ENCODE measurements at regions not wholly inside any gene's neighbourhood (a gene's known extent, or its start where the extent isn't known, plus 50 kb on each side); places are given as distances from the start of the nearest gene placed in this dataset.

DNA sequence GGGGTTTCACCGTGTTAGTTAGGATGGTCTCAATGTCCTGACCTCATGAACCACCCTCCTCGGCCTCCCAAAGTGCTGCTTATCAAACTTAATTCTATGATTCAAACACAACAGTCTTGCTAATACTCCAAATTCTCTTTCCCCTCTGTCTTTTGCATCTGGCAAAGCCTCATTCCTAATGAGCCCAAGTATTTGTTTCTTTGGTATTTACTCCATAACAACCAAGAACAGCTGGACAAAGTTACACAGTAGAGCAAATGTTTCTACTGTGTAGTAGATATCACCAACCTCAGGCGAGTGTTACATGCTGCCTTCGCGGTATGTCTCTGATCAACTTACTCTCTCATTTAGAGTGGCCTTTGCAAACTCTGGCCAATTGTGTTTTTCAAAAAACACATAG lies 195.8 kb upstream of the KCNN2 start:
- ATAC-seq (ENCODE audit: poor library complexity) (no peak), DNase-seq (no peak)
- intact Hi-C loops (cut with DNase I), result no loop called here

DNA sequence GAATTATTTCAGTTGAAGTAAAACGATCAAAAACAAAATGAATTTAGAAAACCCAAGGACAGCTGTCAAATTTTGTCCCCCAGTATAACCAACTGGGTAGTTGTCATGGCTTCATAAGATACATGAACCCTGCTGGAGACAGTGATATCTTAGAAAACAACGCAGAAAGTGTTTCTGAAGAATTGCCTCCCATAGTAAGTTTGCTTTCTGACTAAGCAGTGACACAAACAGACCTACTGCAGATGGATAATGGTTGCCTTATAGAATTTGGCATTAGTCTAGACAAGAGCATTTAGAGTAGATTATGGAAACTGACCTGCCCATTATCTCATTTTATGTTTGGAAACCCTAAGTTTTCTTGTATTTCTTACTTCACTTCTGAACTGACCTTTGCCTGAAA lies 187.7 kb upstream of the KCNN2 start:
- intact Hi-C loops (cut with DNase I), result no loop called here
- DNase-seq, result no peak

DNA sequence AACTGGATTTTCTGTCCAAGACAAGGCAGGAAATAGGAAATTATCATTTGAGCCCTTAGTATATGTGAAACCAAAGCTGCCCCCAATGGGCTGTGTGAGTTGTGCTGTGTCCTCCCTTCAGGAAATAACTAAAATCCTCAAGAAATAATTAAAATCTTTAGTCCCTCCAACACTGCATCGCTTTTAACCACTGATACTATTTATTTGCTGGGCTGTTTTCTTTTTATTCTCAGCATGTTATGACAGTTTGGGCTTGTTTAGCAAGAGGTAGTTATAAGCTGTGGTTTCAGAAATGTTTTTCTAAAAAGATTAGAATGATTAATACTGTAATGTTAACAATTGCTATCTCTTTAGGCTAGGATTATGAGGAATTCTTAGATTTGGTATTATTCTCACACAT lies 187.0 kb upstream of the KCNN2 start:
- intact Hi-C loops (cut with DNase I), result no loop called here
- DNase-seq (no peak), ATAC-seq (ENCODE audit: poor library complexity) (no peak)

More for the DNA sequence above, 187.7 kb upstream of the KCNN2 start:
- no peak for ATAC-seq (ENCODE audit: poor library complexity)

DNA sequence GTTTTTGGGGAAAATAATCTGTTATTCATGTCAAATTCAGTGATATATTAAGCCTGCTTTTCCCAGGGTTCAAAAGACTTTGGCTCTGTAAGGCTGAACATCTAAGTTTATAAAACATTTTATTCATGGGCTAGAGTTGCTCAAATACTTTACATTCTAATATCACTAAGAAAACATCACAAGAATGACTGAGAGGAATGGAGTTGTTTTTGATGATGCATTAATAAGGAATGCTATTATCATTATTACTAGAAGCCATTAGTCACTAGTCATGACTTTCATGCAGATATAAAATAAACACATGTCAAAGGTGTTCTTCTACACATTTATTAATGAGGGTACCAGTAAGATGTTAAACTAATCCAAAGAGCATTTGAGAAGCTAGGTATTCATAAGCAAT lies 185.5 kb upstream of the KCNN2 start:
- intact Hi-C loops (cut with DNase I), result no loop called here
- DNase-seq, result no peak
- ATAC-seq (ENCODE audit: poor library complexity), result no peak

DNA sequence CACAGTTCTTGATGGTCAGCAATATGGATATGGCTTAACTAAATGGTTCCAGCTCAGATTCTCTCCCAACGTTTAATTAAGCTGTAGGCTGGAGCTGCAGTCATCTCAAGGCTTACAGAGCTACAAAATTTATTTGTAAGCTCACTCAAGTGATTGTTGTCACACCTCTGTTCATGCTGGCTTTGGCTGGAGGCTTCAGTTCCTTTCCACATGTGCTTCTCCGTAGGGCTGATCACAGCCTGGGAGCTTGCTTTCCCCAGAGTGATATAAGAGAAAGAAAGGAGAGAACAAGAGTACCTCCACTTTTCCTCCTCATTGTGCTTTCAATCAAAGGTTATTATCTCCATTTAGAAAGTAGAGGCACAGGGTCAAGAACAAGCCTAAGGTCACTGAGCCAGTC lies 182.7 kb upstream of the KCNN2 start:
- intact Hi-C loops (cut with DNase I), result no loop called here
- ATAC-seq (ENCODE audit: poor library complexity), result peak; percentile 18
- no peak for DNase-seq

DNA sequence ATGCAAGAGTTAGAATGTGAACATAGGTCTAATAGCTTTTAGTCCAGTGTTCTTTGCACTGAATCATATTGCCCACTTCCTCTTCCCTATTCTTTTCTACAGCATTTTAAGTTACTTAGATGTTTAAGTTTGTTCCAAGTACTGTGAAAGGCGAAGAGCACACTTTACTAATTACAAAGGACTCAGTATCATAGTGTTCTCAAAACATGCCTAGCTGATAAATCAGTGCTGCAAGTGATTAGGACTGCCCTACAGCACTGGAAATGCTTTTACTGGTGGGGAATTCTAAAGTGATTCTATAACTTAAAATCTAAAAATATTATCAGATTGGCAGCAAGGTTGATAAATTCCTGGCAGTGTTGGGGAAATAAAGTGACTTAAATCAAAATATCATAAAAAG lies 177.9 kb upstream of the KCNN2 start:
- no peak for DNase-seq
- intact Hi-C loops (cut with DNase I), result no loop called here
- ATAC-seq (ENCODE audit: poor library complexity), result peak; percentile 52

DNA sequence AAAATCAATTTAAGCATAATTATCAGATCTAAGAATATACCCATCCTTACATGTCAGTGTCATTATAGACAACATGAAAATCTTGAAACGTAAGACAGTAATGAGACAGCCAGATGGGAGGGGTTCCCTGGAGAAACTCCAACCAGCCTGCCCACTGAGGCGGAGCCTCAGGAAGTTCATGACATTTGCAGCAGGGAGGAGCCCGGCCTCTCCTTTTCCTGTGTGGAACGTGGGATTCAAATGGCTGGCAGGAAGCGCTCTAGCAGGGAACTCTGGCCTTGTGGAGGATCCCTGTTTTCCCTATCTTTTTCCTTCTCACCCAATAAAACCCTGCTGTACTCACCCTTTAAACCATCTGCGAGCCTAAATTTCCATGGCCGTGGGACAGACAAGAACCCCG lies 176.6 kb upstream of the KCNN2 start:
- no peak for DNase-seq
- intact Hi-C loops (cut with DNase I), result no loop called here
- ATAC-seq (ENCODE audit: poor library complexity), result peak; percentile 55

DNA sequence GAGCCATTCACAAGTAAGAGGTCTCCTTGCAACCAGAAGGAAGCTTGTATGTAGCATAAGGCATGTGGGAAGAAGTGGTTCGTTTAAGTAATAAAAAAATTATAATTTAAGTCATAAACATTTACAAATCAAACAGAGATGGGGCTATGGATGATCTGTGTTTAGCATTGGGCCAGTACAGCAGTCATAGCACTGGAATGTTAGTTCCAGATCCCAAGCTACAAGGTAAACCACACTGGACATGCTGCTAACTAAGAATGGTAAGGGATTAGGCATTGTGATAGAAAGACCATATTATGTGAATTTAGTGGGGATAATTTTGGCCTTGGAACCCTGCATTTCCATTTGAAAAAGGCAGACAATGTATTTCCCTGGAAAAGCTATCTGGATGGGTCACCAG lies 170.4 kb upstream of the KCNN2 start:
- peak; percentile 16 for ATAC-seq (ENCODE audit: poor library complexity)
- intact Hi-C loops (cut with DNase I), result no loop called here
- no peak for DNase-seq

DNA sequence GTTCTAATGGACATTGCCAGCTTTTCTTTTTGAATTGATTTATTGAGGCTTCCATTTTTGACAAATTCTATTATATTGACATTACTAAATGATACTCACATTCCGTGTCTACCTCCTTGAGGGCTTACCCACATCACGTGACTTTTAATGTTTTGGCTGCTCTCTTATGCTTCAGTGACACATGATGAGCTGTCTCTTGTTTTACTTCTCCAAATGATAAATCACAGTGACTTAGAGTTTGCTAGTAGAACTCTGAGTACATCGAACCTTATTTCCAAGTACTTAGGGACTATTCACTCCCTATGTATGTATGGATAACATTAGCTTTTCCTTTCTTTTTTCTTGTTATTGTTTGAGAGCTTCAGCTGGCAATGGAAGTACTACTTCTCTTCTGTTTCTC lies 169.8 kb upstream of the KCNN2 start:
- intact Hi-C loops (cut with DNase I), result no loop called here
- ATAC-seq (ENCODE audit: poor library complexity), result no peak
- DNase-seq, result no peak

DNA sequence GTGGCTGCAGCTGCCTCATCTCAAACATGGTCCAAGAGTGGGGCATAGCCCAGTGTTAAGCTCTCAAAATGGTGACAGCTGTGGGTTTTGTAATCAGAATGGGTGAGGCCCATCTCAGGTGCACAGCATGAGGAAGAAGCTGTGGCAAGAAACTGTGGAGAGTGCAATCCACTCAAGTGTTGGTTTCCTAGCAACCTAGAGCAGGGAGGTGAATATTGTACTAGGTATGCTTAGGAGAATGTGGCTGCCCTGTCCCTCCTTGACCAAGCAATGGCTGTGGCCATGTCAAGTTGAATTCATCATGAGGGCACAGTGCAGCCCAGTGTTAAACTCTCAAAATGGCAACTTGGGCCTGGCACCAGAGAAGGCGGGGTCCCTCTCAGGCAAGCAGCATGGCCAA lies 160.5 kb upstream of the KCNN2 start:
- ATAC-seq (ENCODE audit: poor library complexity) (no peak), DNase-seq (no peak)
- intact Hi-C loops (cut with DNase I), result no loop called here

DNA sequence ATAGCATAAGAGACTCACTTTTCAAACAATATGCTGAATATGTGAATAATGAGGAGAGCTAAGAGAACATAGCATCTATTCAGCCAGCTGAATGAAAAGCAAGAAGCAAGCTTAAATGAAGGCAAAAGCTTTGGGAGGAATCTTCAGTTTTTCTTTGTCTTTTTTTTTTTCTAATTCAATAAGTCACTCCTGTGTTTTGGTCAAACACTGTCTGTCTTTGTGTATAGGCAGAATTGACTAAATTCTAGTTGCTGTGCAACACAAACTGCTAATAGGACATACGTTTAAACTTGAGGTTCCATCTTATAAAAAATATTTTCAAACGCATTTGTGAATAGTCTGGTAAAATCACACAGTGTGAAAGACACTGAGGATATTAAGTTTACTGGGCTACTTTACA lies 156.9 kb upstream of the KCNN2 start:
- no peak for DNase-seq
- intact Hi-C loops (cut with DNase I), result no loop called here

DNA sequence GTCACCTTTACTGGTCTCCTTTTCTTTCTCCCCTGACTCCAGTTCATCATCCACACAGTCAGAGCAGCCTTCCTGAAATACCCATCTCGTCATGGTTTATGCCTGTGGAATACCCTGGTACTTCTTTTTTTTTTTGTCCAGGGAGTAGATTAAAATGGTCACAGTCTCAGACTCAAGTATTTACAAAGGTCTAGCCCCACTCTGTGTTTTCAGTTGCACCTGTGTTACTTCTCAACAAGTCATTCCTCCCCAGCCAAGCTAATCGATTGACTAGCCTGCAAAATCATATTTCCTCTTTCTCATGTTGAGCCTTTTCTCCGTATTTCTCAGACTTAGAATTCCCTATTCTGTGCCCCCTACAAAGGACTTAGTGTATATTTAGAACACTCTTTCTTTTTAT lies 155.2 kb upstream of the KCNN2 start:
- DNase-seq (no peak), ATAC-seq (ENCODE audit: poor library complexity) (no peak)
- intact Hi-C loops (cut with DNase I), result no loop called here

More for the DNA sequence above, 156.9 kb upstream of the KCNN2 start:
- no peak for ATAC-seq (ENCODE audit: poor library complexity)

DNA sequence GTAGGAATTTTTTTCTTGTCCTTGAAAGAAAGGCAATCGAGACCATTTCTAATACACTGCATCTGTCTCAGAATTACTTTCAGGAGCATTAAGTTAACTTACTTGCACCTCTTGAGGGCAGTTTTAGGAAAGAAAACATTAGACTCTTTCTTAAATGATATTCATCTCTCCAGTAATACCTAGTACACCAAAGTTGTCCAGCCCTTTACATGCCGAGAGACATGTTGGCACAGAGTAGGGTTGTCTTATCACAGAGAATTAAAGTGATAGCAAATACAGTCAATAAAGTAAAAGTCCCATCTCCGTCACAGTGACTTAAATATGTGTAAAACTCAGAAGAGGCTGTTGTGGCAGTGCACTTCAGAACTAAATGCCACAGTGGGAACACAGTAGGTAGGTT lies 154.3 kb upstream of the KCNN2 start:
- DNase-seq, result no peak
- ATAC-seq (ENCODE audit: poor library complexity), result peak; percentile 12
- intact Hi-C loops (cut with DNase I), result no loop called here

DNA sequence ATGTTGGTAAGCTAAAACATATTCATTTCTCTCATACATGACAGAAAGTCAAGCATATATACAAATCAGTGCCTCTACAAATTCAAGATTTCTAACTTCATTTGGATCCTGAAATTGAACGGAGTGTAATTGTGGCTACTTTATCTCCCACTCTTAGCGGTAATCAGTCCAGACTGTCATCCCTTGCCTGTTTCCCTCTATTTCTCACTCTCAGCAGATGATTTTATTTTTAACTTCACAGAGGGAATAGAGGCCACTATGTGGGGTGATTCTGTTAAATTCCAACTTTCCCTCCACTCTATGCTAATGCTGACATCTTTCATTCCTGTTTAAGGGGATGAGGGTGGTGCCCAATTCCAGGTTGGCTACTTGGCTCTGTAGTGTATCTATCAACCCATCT lies 153.8 kb upstream of the KCNN2 start:
- DNase-seq (no peak), ATAC-seq (ENCODE audit: poor library complexity) (peak; percentile 67)
- intact Hi-C loops (cut with DNase I), result no loop called here

DNA sequence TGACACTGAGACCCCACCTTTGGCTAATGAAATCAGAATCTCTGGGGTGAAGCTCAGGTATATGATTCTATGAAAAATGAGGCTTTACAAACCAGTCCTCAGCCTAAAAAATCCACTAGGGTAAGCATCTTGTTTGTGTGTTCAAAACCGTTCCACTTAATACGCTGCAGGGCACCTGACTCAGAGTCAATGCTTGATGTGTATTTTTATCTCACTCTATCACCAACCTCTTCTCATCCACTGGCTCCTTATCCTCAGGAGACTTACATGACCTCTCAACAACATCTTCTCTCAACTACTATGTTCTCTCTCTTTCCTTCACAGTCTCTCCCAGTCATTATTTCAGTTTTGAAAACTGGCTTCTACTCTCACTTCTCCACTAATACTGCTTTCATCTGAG lies 153.3 kb upstream of the KCNN2 start:
- intact Hi-C loops (cut with DNase I), result no loop called here
- DNase-seq (no peak), ATAC-seq (ENCODE audit: poor library complexity) (peak; percentile 75)

DNA sequence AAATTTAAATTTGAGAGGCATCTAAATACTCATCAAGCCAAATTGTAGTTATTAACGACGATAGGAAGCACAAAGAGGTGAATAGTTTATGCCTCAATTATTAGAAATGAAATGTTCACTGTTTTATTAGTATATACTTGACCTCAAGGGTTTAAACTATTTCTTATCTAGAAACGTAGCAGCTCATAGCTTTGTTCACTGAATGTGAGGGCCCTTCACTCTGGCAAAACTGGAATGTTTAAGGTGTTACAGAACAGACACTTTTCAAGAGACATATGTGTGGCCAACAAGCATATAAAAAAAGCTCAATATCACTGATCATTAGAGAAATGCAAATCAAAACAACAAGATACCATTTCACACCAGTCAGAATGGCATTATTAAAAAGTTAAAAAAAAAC lies 151.2 kb upstream of the KCNN2 start:
- DNase-seq (no peak), ATAC-seq (ENCODE audit: poor library complexity) (no peak)
- intact Hi-C loops (cut with DNase I), result no loop called here

DNA sequence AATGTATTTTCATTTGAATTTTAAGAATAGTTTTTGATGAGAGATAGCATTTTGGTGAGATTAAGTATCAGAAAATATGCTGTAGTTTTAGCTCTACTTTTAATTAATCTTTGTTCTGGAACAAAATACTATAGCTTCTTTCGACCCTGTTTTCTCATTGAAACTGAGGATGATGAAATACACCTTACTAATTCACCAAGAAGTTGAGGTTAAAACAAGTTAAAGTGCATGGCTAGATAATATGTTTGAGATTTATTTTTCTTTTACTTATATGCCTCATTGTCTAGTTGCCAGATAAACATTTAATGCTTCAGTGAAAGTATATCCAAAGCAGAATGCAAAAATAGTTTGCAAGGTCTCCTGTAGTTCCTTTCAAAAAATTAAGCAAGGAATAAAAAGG lies 140.1 kb upstream of the KCNN2 start:
- intact Hi-C loops (cut with DNase I), result no loop called here
- ATAC-seq (ENCODE audit: poor library complexity) (no peak), DNase-seq (no peak)

DNA sequence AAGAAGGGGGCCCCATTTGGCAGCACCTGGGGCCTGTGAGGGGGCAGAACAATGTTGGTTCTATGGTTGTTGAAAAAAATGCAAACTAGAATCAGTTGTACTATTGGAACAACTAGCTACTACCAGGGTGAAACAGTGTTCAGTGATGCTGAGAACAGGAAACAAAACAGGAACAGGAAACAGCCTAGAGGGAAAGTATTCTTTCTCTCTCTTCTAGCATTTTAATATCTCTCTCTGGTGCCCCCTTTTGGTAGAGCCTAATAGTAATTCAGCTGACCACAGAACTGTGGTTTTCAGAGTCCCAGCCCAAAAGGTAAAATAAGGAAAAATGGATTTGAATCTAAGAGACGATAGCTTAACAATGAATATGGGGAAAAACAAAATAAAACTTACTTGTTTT lies 138.0 kb upstream of the KCNN2 start:
- intact Hi-C loops (cut with DNase I), result no loop called here

DNA sequence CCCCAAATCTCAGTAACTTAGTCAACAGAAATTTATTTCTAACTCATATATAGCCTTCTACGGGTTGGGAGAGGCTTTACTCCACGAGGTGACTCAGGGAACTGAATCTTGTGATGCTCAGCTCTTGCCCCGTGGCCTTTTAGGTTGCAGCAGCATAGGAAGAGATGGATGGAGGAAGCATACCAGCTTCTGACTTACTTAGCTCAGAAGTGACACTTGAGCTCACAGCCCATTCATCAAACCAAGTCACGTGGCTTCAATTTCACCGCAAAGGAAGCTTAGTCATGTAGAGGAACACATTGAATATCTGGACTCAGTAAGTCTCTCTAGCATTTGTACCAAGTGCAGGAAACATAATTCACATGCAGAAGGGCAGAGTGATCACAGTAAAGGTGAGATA lies 124.1 kb upstream of the KCNN2 start:
- no peak for ATAC-seq (ENCODE audit: poor library complexity)
- intact Hi-C loops (cut with DNase I), result no loop called here
- DNase-seq, result no peak

More for the DNA sequence above, 138.0 kb upstream of the KCNN2 start:
- ATAC-seq (ENCODE audit: poor library complexity) (no peak), DNase-seq (no peak)

DNA sequence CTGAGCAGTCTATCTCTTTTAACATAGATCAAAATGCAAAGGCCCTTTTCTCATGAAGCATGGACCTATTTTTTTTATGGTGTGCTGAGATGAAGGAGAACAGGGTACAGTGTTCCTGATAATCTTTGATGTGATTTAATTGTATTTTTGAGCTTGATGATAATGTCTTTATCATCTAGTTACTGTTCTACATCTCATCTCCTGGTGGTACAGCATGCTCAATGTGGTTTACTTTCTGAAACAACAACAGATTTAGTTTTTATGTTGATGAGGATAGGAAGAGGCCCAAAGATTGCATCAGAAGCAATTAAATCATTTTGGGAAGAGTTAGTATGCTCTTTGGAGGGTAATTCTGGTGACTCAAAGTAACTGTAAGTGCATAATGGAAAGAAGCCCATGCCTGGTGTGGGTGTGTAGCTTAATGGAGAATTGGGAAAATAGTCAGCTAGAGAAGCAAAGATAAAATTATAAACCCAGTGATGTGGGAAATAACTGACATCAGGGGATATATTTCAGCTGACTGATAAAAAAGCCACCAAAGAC lies 123.0 kb upstream of the KCNN2 start:
- DNase-seq, result no peak
- intact Hi-C loops (cut with DNase I), result no loop called here
- ATAC-seq (ENCODE audit: poor library complexity), result no peak

DNA sequence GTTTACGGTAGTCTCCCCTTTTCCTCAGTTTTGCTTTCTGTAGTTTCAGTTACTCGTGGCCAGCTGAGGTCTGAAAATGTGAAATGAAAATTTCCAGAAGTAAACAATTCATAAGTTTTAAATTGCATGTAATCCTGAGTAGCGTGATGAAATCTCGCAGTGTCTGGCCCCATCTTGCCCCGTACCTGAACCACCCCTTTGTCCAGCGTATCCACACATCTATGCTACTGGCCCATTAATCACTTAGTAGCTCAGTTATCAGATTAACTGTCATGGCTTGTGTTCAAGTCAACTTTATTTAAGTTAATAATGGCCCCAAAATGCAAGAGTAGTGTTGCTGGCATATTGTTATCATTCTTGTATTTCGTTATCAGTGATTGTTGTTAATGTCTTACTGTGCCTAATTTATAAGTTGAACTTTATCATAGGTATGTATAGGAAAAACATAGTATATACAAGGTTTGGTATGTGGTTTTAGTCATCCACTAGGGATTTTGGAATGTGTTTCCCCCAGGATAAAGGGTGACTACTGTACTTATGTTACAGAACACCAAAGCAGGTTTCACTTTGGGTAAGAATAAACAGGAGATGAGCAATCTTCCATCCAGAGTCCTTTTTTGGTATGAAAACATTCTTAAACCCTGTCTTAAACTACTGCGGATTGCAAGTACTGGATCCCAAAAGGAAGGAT lies 118.4 kb upstream of the KCNN2 start:
- no peak for ATAC-seq (ENCODE audit: poor library complexity)
- DNase-seq, result no peak
- intact Hi-C loops (cut with DNase I), result no loop called here

All from Right ventricle myocardium superior (tissue), 1 donor.